ENCODE measurements at regions not wholly inside any gene's neighbourhood (a gene's known extent, or its start where the extent isn't known, plus 50 kb on each side); places are given as distances from the start of the nearest gene placed in this dataset.
A peak's percentile ranks its signal among the peaks of the same experiment; 100 is the strongest.

- peak; percentile 8; the same call in 1 of the 2 replicates for TF ChIP-seq SMC3 (IDR thresholded peaks at IDR 0.05; ENCODE audit: low read depth, low read length)
- TF ChIP-seq CEBPB (IDR thresholded peaks at IDR 0.05; ENCODE audit: low read depth, low read length) = peak; percentile 1; the same call in 1 of the 2 replicates
- no peak for TF ChIP-seq RCOR1 (IDR thresholded peaks at IDR 0.05; ENCODE audit: insufficient replicate concordance, low read length)
- peak overlapping the region; percentile 79 to 95 for H4K8ac ChIP-seq (ENCODE audit: low read depth in 2 of 2, low read length in 2 of 2)
- in situ Hi-C loops (cut with MboI; ENCODE audit: low sequenced_read_pairs) (no loop called here), dilution Hi-C loops (cut with HindIII; ENCODE audit: low sequenced_read_pairs, unreplicated experiment) (no loop called here), intact Hi-C loops (cut with micrococcal nuclease) (loop anchor here (2.0 kb wide), 1 partner anchor 52 kb away; no protein-coding TSS in a partner anchor)
- H3K56ac ChIP-seq (ENCODE audit: extremely low read depth, insufficient read depth, low read length) = peak overlapping the region; percentile 67
- peaks cover 15% of the 10 kb centered on the region for H3K4me1 ChIP-seq (ENCODE audit: control insufficient read depth, insufficient read depth, low read length)
- WGBS, 2 experiments (ENCODE audit: extremely low coverage in 2 of 2, insufficient read length in 1 of 2) = no CpG with 5 or more reads among the region's 1 CpG
- H4K91ac ChIP-seq (ENCODE audit: insufficient read depth, low read depth, low read length) = peak overlapping the region; percentile 97
- H3K4me2 ChIP-seq (ENCODE audit: low read depth, low read length) = peak overlapping the region; percentile 23; the same call in 1 of the 2 replicates
- no peak overlapping the region for H2AK9ac ChIP-seq (replicated peaks; ENCODE audit: low read depth, low read length, poor library complexity)
- peak overlapping the region; percentile 100 for H2BK120ac ChIP-seq (ENCODE audit: low read depth, low read length)
- peak overlapping the region; percentile 96 for H2BK5ac ChIP-seq (ENCODE audit: low read depth, low read length, poor library complexity, severe bottlenecking)
- no TSS peak for BruUV-seq (replicated peaks)
- H2BK15ac ChIP-seq (ENCODE audit: low read depth, low read length) = peak overlapping the region; percentile 94
- H2BK20ac ChIP-seq (ENCODE audit: low read depth, low read length) = peak overlapping the region; percentile 99
- POLR2A ChIA-PET (ENCODE audit: unreplicated experiment) = no interaction called here
- H3K9me1 ChIP-seq (ENCODE audit: insufficient read depth, low read length) = peaks cover 7% of the 10 kb centered on the region
- H3K18ac ChIP-seq (ENCODE audit: low read depth, low read length) = peak overlapping the region; percentile 99; the same call in 1 of the 2 replicates
- peaks cover 9% of the 10 kb centered on the region for H3K9me3 ChIP-seq (ENCODE audit: control insufficient read depth, insufficient read depth, low read length)
- peak overlapping the region; percentile 60 for H2AFZ ChIP-seq (replicated peaks; ENCODE audit: low read length, poor library complexity)
- ATAC-seq (ENCODE audit: low read depth) = peak; percentile 93
- H3K27me3 ChIP-seq (ENCODE audit: control insufficient read depth, insufficient read depth, low read length) = no peaks in the 10 kb centered on the region
- H3K4ac ChIP-seq (ENCODE audit: low read depth, low read length) = peak overlapping the region; percentile 98
- no peaks in the 10 kb centered on the region for H3K79me1 ChIP-seq (ENCODE audit: low read depth in 1 of 2, low read length in 2 of 2)
- H2AK5ac ChIP-seq (ENCODE audit: low read depth, low read length) = peak overlapping the region; percentile 93
- peak overlapping the region; percentile 98 for H3K14ac ChIP-seq (replicated peaks; ENCODE audit: low read depth, low read length)
- DNase-seq = peak; percentile 88
- H4K20me1 ChIP-seq (ENCODE audit: insufficient read depth, low read length) = no peaks in the 10 kb centered on the region
- H3K27ac ChIP-seq (ENCODE audit: insufficient read depth, low read length) = peak overlapping the region; percentile 84
- H3K36me3 ChIP-seq (ENCODE audit: control insufficient read depth, insufficient read depth, low read length) = no peaks in the 10 kb centered on the region
- H3K23ac ChIP-seq (ENCODE audit: low read depth, low read length) = peak overlapping the region; percentile 73; the same call in 1 of the 2 replicates
- no peak overlapping the region for H3K4me3 ChIP-seq (ENCODE audit: insufficient read depth, low read depth, low read length)
- peak overlapping the region; percentile 93; the same call in 1 of the 2 replicates for H4K5ac ChIP-seq (ENCODE audit: low read depth, low read length)
- H3K9ac ChIP-seq (ENCODE audit: low read depth, low read length) = no peak overlapping the region
- CTCF ChIA-PET = interaction anchor here (1.7 kb wide), 1 partner anchor 14 kb away, joined by 3 read pairs; no protein-coding TSS in a partner anchor
Measured at GRCh38 chr18:56200381-56200911, 437.9 kb downstream of the TXNL1 start.

Data from IMR-90 (cell line).